22Rv1 (cell line): ENCODE measurements at regions not wholly inside any gene's neighbourhood (a gene's known extent, or its start where the extent isn't known, plus 50 kb on each side); places are given as distances from the start of the nearest gene placed in this dataset.

Experiments
- ZFX ChIP-seq: fragments of 450-650 bp; IDR thresholded peaks from 2 replicates; pipeline ENCODE4 v1.6.1; 2017; ENCODE audit warnings: antibody characterized with exemption, borderline replicate concordance
- TF ChIP-seq, protein P1 (sequence below): fragments of 450-650 bp; IDR thresholded peaks from 2 replicates; pipeline ENCODE4 v1.5.1; 2017; ENCODE audit warnings: mild to moderate bottlenecking

DNA sequence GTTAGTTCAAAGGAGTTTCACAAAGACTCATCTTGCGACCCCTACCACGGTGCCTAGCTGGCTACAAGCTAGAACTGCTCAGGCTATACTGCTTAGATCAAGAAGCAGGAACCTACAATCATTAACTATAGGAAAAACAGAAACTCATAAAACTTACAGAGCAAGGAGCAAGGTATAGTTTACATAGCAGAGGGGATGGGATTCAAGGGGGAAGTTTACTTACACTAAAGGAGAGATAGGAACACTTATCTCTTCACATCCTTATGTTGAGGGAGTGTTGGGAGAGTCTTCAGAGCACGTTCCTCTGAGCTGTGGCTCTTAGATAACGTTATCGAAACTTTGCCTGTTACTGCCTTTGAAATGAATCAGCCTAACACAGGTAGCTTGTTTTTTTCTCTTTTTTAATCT, 58.1 kb downstream of the FSCB start:
- TF ChIP-seq, protein P1, sequence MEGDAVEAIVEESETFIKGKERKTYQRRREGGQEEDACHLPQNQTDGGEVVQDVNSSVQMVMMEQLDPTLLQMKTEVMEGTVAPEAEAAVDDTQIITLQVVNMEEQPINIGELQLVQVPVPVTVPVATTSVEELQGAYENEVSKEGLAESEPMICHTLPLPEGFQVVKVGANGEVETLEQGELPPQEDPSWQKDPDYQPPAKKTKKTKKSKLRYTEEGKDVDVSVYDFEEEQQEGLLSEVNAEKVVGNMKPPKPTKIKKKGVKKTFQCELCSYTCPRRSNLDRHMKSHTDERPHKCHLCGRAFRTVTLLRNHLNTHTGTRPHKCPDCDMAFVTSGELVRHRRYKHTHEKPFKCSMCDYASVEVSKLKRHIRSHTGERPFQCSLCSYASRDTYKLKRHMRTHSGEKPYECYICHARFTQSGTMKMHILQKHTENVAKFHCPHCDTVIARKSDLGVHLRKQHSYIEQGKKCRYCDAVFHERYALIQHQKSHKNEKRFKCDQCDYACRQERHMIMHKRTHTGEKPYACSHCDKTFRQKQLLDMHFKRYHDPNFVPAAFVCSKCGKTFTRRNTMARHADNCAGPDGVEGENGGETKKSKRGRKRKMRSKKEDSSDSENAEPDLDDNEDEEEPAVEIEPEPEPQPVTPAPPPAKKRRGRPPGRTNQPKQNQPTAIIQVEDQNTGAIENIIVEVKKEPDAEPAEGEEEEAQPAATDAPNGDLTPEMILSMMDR, result no peak
- no peak for TF ChIP-seq ZFX
